Suprapubic skin (tissue), 4 donors: ENCODE measurements at regions not wholly inside any gene's neighbourhood (a gene's known extent, or its start where the extent isn't known, plus 50 kb on each side); places are given as distances from the start of the nearest gene placed in this dataset.

Source experiments
- DNase-seq, 2 donors: peaks; one replicate each; pipeline ENCODE4 v3.0.0-alpha.2; 2019; ENCODE audit warnings: low spot score in 2 of 2
- H3K27ac ChIP-seq: fragments of 200-600 bp; sonication (generic); one replicate; pipeline ENCODE4 v1.5.1; 2019
- H3K27me3 ChIP-seq: fragments of 200-600 bp; sonication (generic); one replicate; pipeline ENCODE4 v1.5.1; 2019
- H3K36me3 ChIP-seq: fragments of 200-600 bp; sonication (generic); one replicate; pipeline ENCODE4 v1.5.1; 2019
- H3K4me1 ChIP-seq: fragments of 200-600 bp; sonication (generic); one replicate; pipeline ENCODE4 v1.5.1; 2019
- H3K4me3 ChIP-seq: fragments of 200-600 bp; sonication (generic); one replicate; pipeline ENCODE4 v1.5.1; 2019; ENCODE audit warnings: mild to moderate bottlenecking
- H3K9me3 ChIP-seq: fragments of 200-600 bp; sonication (generic); one replicate; pipeline ENCODE4 v1.5.1; 2019
- CTCF ChIP-seq, 2 donors: fragments of 200-600 bp in 1 of 2; fragments of 450-650 bp in 1 of 2; sonication (generic) in 1 of 2; IDR thresholded peaks; one replicate each; pipeline ENCODE4 v1.5.1; 2016 to 2019; ENCODE audit warnings: antibody characterized with exemption in 2 of 2, mild to moderate bottlenecking in 1 of 2, moderate library complexity in 1 of 2
- EP300 ChIP-seq: sonication (generic); formaldehyde crosslinking; IDR thresholded peaks from one replicate; pipeline ENCODE4 v1.6.1; 2017; ENCODE audit warnings: antibody characterized with exemption
- POLR2A ChIP-seq, 2 donors: fragments of 450-650 bp; IDR thresholded peaks; one replicate each; pipeline ENCODE4 v1.6.1; 2017; ENCODE audit warnings: antibody characterized with exemption in 2 of 2, mild to moderate bottlenecking in 2 of 2, moderate library complexity in 2 of 2
- POLR2AphosphoS5 ChIP-seq, 3 donors: sonication (generic); formaldehyde crosslinking; IDR thresholded peaks; one replicate each; pipeline ENCODE4 v1.6.1; 2017; ENCODE audit warnings: antibody characterized with exemption in 3 of 3
- whole genome bisulfite sequencing: methylation state at CpG from one replicate; pipeline ENCODE4 v1.1.5; 2018; 5-methylcytosine and 5-hydroxymethylcytosine counted together

- no peaks in the 10 kb centered on the region for H3K36me3 ChIP-seq
- no peak for DNase-seq
- no peak overlapping the region for H3K4me3 ChIP-seq
- H3K9me3 ChIP-seq, result no peaks in the 10 kb centered on the region
- no peak overlapping the region for H3K27ac ChIP-seq
- H3K27me3 ChIP-seq, result no peaks in the 10 kb centered on the region
- 76% methylated on average over 4 of the region's 4 CpGs for WGBS
- no peaks in the 10 kb centered on the region for H3K4me1 ChIP-seq
- TF ChIP-seq CTCF (IDR thresholded peaks at IDR 0.05) (no peak), POLR2AphosphoS5 (IDR thresholded peaks at IDR 0.05) (no peak), EP300 (no peak), POLR2A (IDR thresholded peaks at IDR 0.05) (no peak)
These were observed 411.6 kb upstream of the CCDC196 start for GRCh38 chr14:66074537-66074936.

- TF ChIP-seq CTCF (IDR thresholded peaks at IDR 0.05), result no peak
- Histone ChIP-seq H3K9me3 (no peaks in the 10 kb centered on the region), H3K36me3 (no peaks in the 10 kb centered on the region), H3K4me3 (no peak overlapping the region), H3K4me1 (no peaks in the 10 kb centered on the region), H3K27me3 (no peaks in the 10 kb centered on the region), H3K27ac (no peak overlapping the region)
- 53% methylated on average over 3 of the region's 3 CpGs for WGBS
- DNase-seq, result no peak
These were observed 410.0 kb upstream of the CCDC196 start for GRCh38 chr14:66076176-66076575.

GRCh38 chr14:66078006-66078405, 408.2 kb upstream of the CCDC196 start:
- Histone ChIP-seq H3K4me3 (no peak overlapping the region), H3K9me3 (no peaks in the 10 kb centered on the region), H3K36me3 (no peaks in the 10 kb centered on the region), H3K27me3 (no peaks in the 10 kb centered on the region), H3K4me1 (no peaks in the 10 kb centered on the region), H3K27ac (no peak overlapping the region)
- WGBS, result 54% methylated on average over 5 of the region's 5 CpGs
- DNase-seq, result no peak
- TF ChIP-seq CTCF (IDR thresholded peaks at IDR 0.05) (no peak), EP300 (no peak), POLR2A (IDR thresholded peaks at IDR 0.05) (no peak), POLR2AphosphoS5 (IDR thresholded peaks at IDR 0.05) (no peak)

- Histone ChIP-seq H3K4me1 (no peaks in the 10 kb centered on the region), H3K4me3 (no peak overlapping the region), H3K27ac (no peak overlapping the region), H3K36me3 (no peaks in the 10 kb centered on the region), H3K27me3 (no peaks in the 10 kb centered on the region), H3K9me3 (no peaks in the 10 kb centered on the region)
- TF ChIP-seq CTCF (IDR thresholded peaks at IDR 0.05) (no peak), POLR2A (IDR thresholded peaks at IDR 0.05) (no peak), POLR2AphosphoS5 (IDR thresholded peaks at IDR 0.05) (no peak), EP300 (no peak)
- 48% methylated on average over 5 of the region's 6 CpGs for WGBS
- no peak for DNase-seq
These were observed 404.4 kb upstream of the CCDC196 start for GRCh38 chr14:66081594-66082376.

GRCh38 chr14:66085224-66085623, 400.9 kb upstream of the CCDC196 start:
- Histone ChIP-seq H3K36me3 (no peaks in the 10 kb centered on the region), H3K4me3 (no peak overlapping the region), H3K4me1 (no peaks in the 10 kb centered on the region), H3K27ac (no peak overlapping the region), H3K9me3 (no peaks in the 10 kb centered on the region), H3K27me3 (no peaks in the 10 kb centered on the region)
- TF ChIP-seq POLR2AphosphoS5 (IDR thresholded peaks at IDR 0.05) (no peak), POLR2A (IDR thresholded peaks at IDR 0.05) (no peak), EP300 (no peak), CTCF (IDR thresholded peaks at IDR 0.05) (no peak)
- no peak for DNase-seq
- WGBS, result 61% methylated on average over 4 of the region's 4 CpGs
